Activated T-helper 2 cell treated with anti-CD3 and anti-CD28 coated beads, Interferon-gamma antibody, Interleukin-2, Interleukin-4, amounts not matched to agents 10 μg/mL and 5 μg/mL and 100 μg/mL, durations not matched to agents 14 hours and 24 hours and 36 hours (primary cell): ENCODE measurements at regions not wholly inside any gene's neighbourhood (a gene's known extent, or its start where the extent isn't known, plus 50 kb on each side); places are given as distances from the start of the nearest gene placed in this dataset.
"Not testable (repeated sequence)": the region's sequence is repeated elsewhere in the genome, so short reads cannot be mapped to it uniquely, and the experiment has no call there.

Experiments
- DNase-seq: peaks from one replicate; pipeline ENCODE4 v3.0.0; 2021; ENCODE audit warnings: low spot score
- H3K27ac Mint-ChIP-seq: one replicate; pipeline ENCODE4 v1.8.0; 2021; ENCODE audit warnings: mixed read lengths
- H3K27me3 Mint-ChIP-seq: one replicate; pipeline ENCODE4 v1.8.0; 2021; ENCODE audit warnings: low read depth, mixed read lengths
- H3K36me3 Mint-ChIP-seq: one replicate; pipeline ENCODE4 v1.8.0; 2021; ENCODE audit warnings: low read depth, mixed read lengths
- H3K4me1 Mint-ChIP-seq: one replicate; pipeline ENCODE4 v1.8.0; 2021; ENCODE audit warnings: low read depth, mixed read lengths
- H3K4me3 Mint-ChIP-seq: one replicate; pipeline ENCODE4 v1.8.0; 2021; ENCODE audit warnings: low read depth, mild to moderate bottlenecking, moderate library complexity, mixed read lengths
- H3K9me3 Mint-ChIP-seq: one replicate; pipeline ENCODE4 v1.8.0; 2021; ENCODE audit warnings: mixed read lengths
- intact Hi-C: fragments of 100-400 bp; cut with micrococcal nuclease; formaldehyde crosslinking; loops from one replicate; pipeline ENCODE4 v1.15.1; 2023

DNA sequence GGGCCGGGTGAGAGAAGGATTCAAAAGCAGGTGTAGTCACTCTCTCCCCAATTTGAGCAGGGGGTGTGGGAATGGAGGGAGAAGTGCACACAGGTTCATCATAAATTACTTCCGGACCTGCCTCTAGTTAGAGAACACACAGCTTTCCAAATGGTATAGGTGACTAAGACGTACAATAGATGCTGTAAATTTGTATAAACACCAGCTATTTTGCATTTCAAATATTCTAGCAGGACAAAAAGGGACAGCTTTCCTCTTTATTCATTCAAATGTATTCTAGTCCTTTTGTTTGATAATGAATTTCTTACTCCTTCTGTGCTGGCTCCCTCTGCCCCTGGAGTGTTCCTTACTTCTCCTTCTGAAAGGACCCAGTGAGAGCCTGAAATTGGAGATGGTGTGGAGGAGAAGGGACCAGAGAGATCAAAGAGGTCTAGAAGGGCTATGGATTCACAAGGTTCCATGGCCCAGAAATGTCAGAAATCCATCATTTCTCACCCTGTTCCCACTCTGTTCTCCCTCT, 53.2 kb upstream of the SH3BP4 start:
- H3K4me3 Mint-ChIP-seq = no peak overlapping the region

DNA sequence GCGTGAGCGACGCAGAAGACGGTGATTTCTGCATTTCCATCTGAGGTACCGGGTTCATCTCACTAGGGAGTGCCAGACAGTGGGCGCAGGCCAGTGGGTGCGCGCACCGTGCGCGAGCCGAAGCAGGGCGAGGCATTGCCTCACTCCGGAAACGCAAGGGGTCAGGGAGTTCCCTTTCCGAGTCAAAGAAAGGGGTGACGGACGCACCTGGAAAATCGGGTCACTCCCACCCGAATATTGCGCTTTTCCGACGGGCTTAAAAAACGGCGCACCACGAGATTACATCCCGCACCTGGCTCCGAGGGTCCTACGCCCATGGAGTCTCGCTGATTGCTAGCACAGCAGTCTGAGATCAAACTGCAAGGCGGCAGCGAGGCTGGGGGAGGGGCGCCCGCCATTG, 63.4 kb upstream of the SH3BP4 start:
- DNase-seq, H3K27me3 Mint-ChIP-seq, H3K9me3 Mint-ChIP-seq, H3K27ac Mint-ChIP-seq, H3K36me3 Mint-ChIP-seq, H3K4me1 Mint-ChIP-seq: not testable (repeated sequence)
- intact Hi-C loops = loop anchor here (10.0 kb wide), 1 partner anchor 614 kb away; no protein-coding TSS in a partner anchor
- peak overlapping the region; percentile 49 for H3K4me3 Mint-ChIP-seq

More for the DNA sequence above, 53.2 kb upstream of the SH3BP4 start:
- Mint-ChIP-seq H3K4me1 (no peaks in the 10 kb centered on the region), H3K9me3 (no peaks in the 10 kb centered on the region), H3K27me3 (no peaks in the 10 kb centered on the region), H3K36me3 (no peaks in the 10 kb centered on the region), H3K27ac (no peak overlapping the region)
- no peak for DNase-seq
- intact Hi-C loops = no loop called here

DNA sequence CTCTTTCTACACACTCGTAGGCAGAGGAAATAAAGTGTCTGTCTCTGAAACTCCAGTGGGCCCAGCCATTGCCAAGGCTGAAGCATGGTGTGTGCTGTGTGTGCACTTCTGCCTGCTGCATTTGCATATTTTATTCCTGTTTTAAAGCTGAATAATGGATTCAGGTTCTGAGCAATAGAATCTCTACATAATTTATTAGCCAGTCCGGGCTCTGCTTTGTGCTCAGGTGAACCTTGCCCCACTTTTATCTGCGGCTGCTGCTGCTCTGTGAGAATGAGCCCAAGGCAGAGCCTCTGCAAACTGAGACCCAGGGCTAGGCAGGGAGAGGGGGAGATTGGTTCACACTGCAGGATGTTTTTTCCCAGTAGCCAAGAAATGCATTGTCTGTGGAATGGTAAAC, 64.6 kb upstream of the SH3BP4 start:
- Mint-ChIP-seq H3K4me1 (no peaks in the 10 kb centered on the region), H3K9me3 (no peaks in the 10 kb centered on the region), H3K27ac (no peak overlapping the region), H3K4me3 (no peak overlapping the region), H3K27me3 (peaks cover 7% of the 10 kb centered on the region), H3K36me3 (no peaks in the 10 kb centered on the region)
- intact Hi-C loops = loop anchor here (10.0 kb wide), 1 partner anchor 612 kb away; no protein-coding TSS in a partner anchor
- DNase-seq = no peak

DNA sequence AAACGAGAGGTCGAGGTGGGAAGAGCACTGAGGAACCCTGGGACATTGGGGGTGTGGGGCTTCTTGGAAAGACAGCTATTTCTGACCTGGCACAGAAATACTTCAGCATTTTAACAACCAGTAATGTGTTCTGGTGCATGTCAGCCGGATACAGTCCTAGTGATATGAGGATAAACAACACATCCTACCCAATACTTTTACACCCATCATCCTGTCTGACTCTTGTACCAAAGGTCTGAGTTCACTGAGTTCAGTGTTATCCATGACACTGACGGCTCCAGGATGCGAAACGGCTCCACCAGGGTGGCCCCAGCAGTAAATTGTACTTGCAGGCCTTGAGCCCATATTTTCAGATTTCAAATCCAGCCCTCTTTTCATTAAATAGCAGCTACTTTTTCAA, 65.9 kb upstream of the SH3BP4 start:
- no peaks in the 10 kb centered on the region for H3K36me3 Mint-ChIP-seq
- no peak for DNase-seq
- H3K4me3 Mint-ChIP-seq = no peak overlapping the region
- H3K27me3 Mint-ChIP-seq = peaks cover 7% of the 10 kb centered on the region
- no peak overlapping the region for H3K27ac Mint-ChIP-seq
- no peaks in the 10 kb centered on the region for H3K9me3 Mint-ChIP-seq
- H3K4me1 Mint-ChIP-seq = peaks cover 6% of the 10 kb centered on the region
- intact Hi-C loops = loop anchor here (10.0 kb wide), 1 partner anchor 611 kb away; no protein-coding TSS in a partner anchor

DNA sequence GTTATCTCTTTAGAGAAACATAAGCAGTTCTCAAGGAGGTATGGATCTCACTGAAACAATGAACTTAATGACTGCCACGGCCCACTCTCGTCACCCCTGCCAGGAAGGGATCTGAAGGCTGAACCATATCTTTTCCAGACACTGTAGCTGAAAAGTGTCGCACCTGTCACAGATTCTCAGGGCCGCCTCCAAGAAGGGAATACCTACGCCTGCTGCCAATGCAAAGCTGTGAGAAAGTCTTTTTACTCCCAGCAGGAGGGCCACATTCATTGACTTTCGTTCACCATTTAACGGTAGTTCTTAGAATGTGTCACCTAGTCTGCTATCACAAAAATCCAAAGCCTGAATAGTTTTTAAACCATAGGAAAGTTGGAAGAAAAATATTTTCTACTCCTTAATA, 66.7 kb upstream of the SH3BP4 start:
- Mint-ChIP-seq H3K27me3 (peaks cover 7% of the 10 kb centered on the region), H3K4me3 (no peak overlapping the region), H3K4me1 (peaks cover 11% of the 10 kb centered on the region), H3K36me3 (no peaks in the 10 kb centered on the region), H3K9me3 (no peaks in the 10 kb centered on the region), H3K27ac (no peak overlapping the region)
- intact Hi-C loops = loop anchor here (10.0 kb wide), 1 partner anchor 610 kb away; no protein-coding TSS in a partner anchor
- no peak for DNase-seq

DNA sequence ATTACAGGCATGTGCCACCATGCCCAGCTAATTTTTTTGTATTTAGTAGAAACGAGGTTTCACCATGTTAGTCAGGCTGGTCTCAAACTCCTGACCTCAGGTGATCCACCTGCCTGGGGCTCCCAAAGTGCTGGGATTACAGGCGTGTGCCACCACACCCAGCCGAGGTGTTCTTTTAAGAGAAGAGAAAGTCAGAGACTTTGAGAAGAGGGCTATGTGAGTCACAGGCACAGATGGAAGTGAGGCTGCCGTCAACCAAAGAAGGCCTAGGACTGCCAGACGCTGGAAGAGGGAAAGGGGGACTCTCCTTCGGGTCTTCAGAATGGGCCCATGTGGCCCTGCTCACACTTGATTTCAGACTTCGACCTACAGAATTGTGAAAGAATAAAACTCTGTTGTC, 67.2 kb upstream of the SH3BP4 start:
- no peak overlapping the region for H3K27ac Mint-ChIP-seq
- peaks cover 7% of the 10 kb centered on the region for H3K27me3 Mint-ChIP-seq
- intact Hi-C loops = loop anchor here (10.0 kb wide), 1 partner anchor 610 kb away; no protein-coding TSS in a partner anchor
- DNase-seq = no peak
- no peak overlapping the region for H3K4me3 Mint-ChIP-seq
- H3K4me1 Mint-ChIP-seq = peaks cover 16% of the 10 kb centered on the region
- no peaks in the 10 kb centered on the region for H3K9me3 Mint-ChIP-seq
- no peaks in the 10 kb centered on the region for H3K36me3 Mint-ChIP-seq

DNA sequence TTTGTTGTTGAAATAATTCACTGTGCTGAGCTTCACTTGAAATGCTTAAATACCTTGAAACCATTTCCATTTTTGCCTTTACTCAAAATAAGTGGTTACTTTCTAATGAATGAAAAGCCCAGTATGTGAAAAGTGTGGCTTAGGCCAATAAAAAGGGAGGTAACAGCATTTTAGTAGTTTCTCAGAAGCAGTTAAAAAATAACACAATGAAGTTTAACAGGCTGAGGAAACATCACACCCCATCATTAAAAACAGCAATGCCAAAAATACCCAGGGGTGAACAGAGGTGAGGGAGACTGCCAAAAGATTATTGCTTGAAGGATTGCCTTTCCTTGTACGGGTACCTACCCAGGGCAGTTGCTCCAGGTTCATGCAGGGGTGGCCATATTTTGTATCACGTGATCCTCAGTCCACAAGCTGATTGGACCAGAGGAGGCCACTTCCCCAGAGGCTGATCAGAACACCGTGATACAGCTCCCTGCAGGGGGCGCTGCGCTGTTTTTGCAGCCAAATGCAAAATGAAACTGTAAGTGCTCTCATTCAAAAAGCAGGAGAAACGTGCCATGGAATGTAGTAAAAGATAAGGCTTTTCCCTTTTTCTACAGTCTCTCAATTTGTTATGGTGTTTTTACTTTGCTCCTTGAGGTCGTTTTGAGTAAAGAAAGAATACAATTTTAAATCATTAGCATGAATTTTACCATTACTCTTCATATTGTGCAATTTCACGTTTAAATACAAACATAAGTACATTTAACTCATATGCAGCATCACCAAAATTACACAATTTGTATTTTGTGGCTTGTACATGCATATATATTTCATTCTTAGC, 70.2 kb upstream of the SH3BP4 start:
- peaks cover 10% of the 10 kb centered on the region for H3K27me3 Mint-ChIP-seq
- peaks cover 3% of the 10 kb centered on the region for H3K36me3 Mint-ChIP-seq
- H3K27ac Mint-ChIP-seq = no peak overlapping the region
- intact Hi-C loops = loop anchor here (10.0 kb wide), 1 partner anchor 607 kb away; no protein-coding TSS in a partner anchor
- H3K9me3 Mint-ChIP-seq = peaks cover 6% of the 10 kb centered on the region
- no peak overlapping the region for H3K4me3 Mint-ChIP-seq
- peaks cover 22% of the 10 kb centered on the region for H3K4me1 Mint-ChIP-seq
- peak; percentile 32 for DNase-seq

DNA sequence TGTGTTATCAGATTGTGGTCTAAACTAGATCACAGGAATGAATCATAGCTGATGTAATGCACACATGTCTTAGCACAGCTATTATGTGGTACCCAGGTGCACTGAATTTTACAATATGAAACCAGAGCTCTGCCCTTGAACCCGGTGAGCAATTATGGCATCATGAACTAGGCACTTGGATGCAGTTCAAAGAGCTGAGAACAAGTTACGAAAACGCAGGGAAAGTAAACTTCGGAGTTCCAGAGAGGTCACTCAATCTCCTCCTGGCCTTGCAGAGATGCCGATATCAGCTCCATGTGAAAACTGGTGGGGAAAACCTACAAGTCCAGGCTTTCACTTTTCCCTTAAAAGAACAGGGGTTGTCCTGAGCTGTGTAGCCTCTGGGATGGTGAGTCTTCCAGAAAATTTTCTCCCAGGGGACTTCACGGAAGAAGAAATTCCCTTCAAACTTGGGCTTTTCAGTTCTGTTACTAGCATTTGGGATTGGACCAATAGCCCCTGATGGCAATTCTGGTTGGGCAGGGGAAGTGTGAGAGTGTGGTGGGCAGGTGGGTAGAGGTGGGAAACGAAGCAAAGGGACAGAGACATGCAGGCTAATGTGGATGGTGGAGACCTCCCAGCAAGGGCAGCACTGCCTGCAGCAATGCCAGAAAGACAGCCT, 71.1 kb upstream of the SH3BP4 start:
- Mint-ChIP-seq H3K9me3 (peaks cover 11% of the 10 kb centered on the region), H3K4me3 (no peak overlapping the region), H3K27ac (no peak overlapping the region), H3K36me3 (peaks cover 3% of the 10 kb centered on the region), H3K27me3 (peaks cover 17% of the 10 kb centered on the region), H3K4me1 (peaks cover 22% of the 10 kb centered on the region)
- peak; percentile 14 for DNase-seq
- intact Hi-C loops = loop anchor here (10.0 kb wide), 1 partner anchor 606 kb away; no protein-coding TSS in a partner anchor

DNA sequence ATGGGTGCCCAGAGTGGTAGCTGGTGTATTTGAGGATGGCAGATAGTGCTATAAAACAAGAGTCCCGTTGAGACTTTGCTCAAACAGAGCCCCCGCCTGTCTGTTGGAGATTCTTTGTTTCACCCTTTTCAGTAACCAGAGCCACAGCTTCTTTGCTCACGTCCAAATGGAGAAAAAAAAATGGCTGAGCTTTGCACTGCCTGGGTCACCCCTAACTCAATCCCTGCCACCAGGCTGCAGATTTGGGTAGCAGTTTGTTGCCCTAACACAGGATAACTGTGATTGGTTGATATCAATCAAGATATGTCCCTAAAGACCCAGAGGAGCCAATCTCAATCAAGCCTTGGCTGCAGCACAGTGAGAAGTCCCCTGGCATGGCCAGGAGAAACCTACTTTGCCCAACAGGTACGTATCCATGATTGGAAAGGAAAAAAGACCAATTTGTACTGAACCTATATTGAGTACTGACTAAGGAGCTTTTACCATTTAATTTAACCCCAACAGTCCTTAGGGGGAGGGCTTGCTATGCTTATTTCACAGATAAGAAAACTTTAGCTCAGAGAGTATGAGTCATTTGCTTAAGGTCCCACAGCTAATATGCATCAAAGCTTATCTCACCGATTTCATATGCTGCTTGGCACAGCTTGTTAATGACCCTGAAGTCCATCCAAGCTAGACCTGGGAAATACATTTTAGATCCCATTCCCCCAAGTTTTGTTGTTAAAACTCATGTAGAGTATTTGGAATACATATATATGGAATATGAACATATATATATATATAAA, 72.0 kb upstream of the SH3BP4 start:
- DNase-seq = no peak
- intact Hi-C loops = loop anchor here (10.0 kb wide), 1 partner anchor 605 kb away; no protein-coding TSS in a partner anchor

DNA sequence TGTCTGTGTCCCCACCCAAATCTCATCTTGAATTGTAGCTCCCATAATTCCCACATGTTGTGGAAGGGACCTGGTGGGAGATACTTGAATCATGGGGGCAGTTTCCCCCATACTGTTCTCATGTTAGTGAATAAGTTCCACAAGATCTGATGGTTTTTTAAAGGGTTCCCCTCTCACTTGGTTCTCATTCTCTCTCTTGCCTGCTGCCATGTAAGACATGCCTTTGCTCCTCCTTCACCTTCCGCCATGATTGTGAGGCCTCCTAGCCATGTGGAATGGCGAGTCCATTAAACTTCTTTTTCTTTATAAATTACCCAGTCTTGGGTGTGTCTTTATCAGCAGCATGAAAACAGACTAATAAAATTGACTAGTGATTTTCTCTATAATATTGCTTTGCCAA, 75.2 kb upstream of the SH3BP4 start:
- H3K36me3 Mint-ChIP-seq, H3K4me3 Mint-ChIP-seq, intact Hi-C loops, H3K27ac Mint-ChIP-seq, DNase-seq: not testable (repeated sequence)
- H3K4me1 Mint-ChIP-seq = peaks cover 22% of the 10 kb centered on the region
- H3K27me3 Mint-ChIP-seq = peaks cover 16% of the 10 kb centered on the region
- peaks cover 11% of the 10 kb centered on the region for H3K9me3 Mint-ChIP-seq

More for the DNA sequence above, 72.0 kb upstream of the SH3BP4 start:
- Mint-ChIP-seq H3K27me3 (peaks cover 12% of the 10 kb centered on the region), H3K27ac (peak overlapping the region; percentile 35), H3K36me3 (peaks cover 3% of the 10 kb centered on the region), H3K4me3 (no peak overlapping the region), H3K4me1 (peaks cover 22% of the 10 kb centered on the region), H3K9me3 (peaks cover 11% of the 10 kb centered on the region)

DNA sequence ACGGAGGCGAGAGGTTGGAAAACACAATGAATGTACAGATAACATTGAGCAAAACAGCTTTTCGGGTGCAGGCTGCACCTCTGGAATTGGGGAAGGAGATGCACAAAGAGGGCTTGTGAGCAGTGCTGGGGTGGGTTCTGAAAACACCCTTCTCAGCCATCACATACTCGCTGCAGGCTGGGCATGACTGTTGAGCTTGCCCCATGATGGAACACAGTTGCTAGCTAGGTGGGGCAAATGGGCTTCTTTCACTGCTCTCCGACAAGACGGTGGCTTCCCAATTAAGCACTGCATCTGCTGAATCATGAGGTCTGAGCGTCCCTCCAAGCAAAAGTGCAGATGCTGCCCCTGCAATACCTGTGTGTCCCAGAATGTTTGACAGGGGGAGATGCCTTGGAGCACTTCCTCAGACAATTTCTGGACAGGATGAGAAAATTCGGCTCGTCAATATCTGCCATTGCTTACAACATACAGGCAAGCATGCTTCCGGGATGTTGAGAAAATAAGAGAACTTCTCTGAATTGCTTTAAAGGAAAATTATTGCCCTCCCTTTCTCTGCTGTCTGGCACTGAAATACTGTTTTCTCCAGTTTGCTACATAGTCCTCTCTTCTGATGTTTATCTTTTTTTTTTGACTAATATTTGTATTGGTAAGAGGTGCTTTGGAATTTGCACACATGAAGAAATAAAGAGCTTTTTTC, 77.3 kb upstream of the SH3BP4 start:
- Mint-ChIP-seq H3K27ac (no peak overlapping the region), H3K9me3 (peaks cover 11% of the 10 kb centered on the region), H3K4me1 (peaks cover 5% of the 10 kb centered on the region), H3K27me3 (peaks cover 21% of the 10 kb centered on the region), H3K36me3 (peaks cover 3% of the 10 kb centered on the region), H3K4me3 (no peak overlapping the region)
- no peak for DNase-seq
- intact Hi-C loops = no loop called here

DNA sequence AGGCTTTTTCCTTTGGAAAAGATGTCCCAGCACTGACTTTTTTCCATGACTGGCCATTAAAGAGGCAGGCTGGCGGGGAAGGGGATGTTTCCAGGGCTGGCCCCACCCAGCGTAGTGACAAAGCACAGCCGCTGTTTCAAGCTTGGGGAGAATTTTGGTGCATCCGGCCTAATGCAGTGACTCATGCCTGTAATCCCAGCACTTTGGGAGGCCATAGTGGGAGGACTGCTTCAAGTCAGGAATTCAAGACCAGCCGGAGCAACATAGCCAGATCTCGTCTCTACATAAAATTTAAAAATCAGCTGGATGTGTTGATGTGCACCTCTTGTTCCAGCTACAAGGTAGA, 78.0 kb upstream of the SH3BP4 start:
- H3K4me1 Mint-ChIP-seq = no peaks in the 10 kb centered on the region
- H3K36me3 Mint-ChIP-seq = peaks cover 3% of the 10 kb centered on the region
- DNase-seq = no peak
- H3K27ac Mint-ChIP-seq = no peak overlapping the region
- H3K9me3 Mint-ChIP-seq = peaks cover 11% of the 10 kb centered on the region
- peaks cover 21% of the 10 kb centered on the region for H3K27me3 Mint-ChIP-seq
- no peak overlapping the region for H3K4me3 Mint-ChIP-seq
- intact Hi-C loops = no loop called here
